Mesodermal cell (in vitro differentiated cells): ENCODE measurements at regions not wholly inside any gene's neighbourhood (a gene's known extent, or its start where the extent isn't known, plus 50 kb on each side); places are given as distances from the start of the nearest gene placed in this dataset.
"Not testable (repeated sequence)": the region's sequence is repeated elsewhere in the genome, so short reads cannot be mapped to it uniquely, and the experiment has no call there.

Experiments
- H3K27ac ChIP-seq: 2 replicates; pipeline ENCODE4 v1.7.0; 2013; ENCODE audit warnings: mild to moderate bottlenecking, low read depth, low read length, moderate library complexity; ENCODE audit not compliant: severe bottlenecking
- H3K36me3 ChIP-seq: 2 replicates; pipeline ENCODE4 v1.7.1; 2013; ENCODE audit warnings: mild to moderate bottlenecking, low read length, moderate library complexity; ENCODE audit not compliant: control insufficient read depth, insufficient read depth
- H3K4me1 ChIP-seq: one replicate; pipeline ENCODE4 v1.7.1; 2013; ENCODE audit warnings: mild to moderate bottlenecking, low read length; ENCODE audit not compliant: insufficient read depth, control insufficient read depth, poor library complexity, severe bottlenecking
- H3K4me3 ChIP-seq: 2 replicates; pipeline ENCODE4 v1.7.0; 2013; ENCODE audit warnings: low read length, control low read depth, mild to moderate bottlenecking; ENCODE audit not compliant: insufficient read depth, poor library complexity, severe bottlenecking; ENCODE audit errors: extremely low read depth
- H3K9me3 ChIP-seq: 2 replicates; pipeline ENCODE4 v1.7.1; 2013; ENCODE audit warnings: mild to moderate bottlenecking, low read length, moderate library complexity; ENCODE audit not compliant: control insufficient read depth
- WGBS, 2 experiments: methylation state at CpG; one replicate each; pipeline ENCODE4 v1.1.5; 2013; ENCODE audit warnings: missing lambda C conversion rate in 2 of 2; ENCODE audit not compliant: insufficient coverage in 2 of 2; 5-methylcytosine and 5-hydroxymethylcytosine counted together

DNA sequence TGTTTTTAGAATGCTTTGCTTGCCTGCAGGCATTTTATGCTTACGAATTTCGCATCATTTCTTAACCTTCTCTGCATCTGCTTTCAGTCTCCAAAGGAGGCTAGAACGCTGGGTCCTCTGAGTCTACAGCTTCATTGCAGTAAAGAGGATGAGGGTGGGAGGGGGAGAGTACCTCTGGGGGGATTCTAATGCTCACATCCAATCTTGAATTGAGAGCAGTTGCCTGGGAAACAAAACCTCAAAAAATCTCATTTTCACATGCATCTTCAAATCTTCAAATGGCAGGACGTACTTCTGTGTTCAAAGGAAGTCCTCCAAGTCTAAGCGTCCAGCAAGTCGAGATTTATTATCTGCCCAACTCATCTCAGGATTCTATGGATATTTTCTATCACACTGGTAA is 100.7 kb upstream of the PRKCQ start:
- H3K36me3 ChIP-seq, result no peaks in the 10 kb centered on the region
- H3K9me3 ChIP-seq, result no peaks in the 10 kb centered on the region
- H3K4me1 ChIP-seq, result no peaks in the 10 kb centered on the region
- 70 to 79% methylated on average over 2 to 4 of the region's 6 CpGs for WGBS, 2 experiments
- H3K4me3 ChIP-seq, result no peak overlapping the region
- H3K27ac ChIP-seq, result no peak overlapping the region

DNA sequence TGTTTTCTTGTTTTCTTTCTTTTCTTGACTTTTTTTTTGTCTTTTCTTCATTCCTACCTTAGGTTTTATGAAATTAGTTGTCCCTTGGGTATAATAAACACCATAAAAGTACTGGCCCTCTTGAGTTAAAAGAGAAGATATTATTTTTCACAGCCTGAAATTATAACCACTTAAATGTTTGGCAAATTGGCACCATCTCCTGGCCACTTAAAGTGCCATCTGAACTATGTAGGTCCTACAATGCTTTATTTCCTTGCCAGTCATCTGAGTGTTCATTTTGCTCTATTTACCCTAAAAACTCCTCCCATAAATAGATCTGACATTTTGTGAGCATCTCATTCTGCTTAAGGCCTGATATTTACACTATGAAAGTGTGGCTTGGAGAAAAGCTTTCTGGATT is 98.9 kb upstream of the PRKCQ start:
- Histone ChIP-seq H3K36me3 (no peaks in the 10 kb centered on the region), H3K27ac (no peak overlapping the region), H3K9me3 (no peaks in the 10 kb centered on the region), H3K4me3 (no peak overlapping the region), H3K4me1 (no peaks in the 10 kb centered on the region)

- 5 to 8% methylated on average over 4 to 5 of the region's 9 CpGs for WGBS, 2 experiments
- H3K4me1 ChIP-seq, result no peaks in the 10 kb centered on the region
- no peak overlapping the region for H3K4me3 ChIP-seq
- H3K9me3 ChIP-seq, result no peaks in the 10 kb centered on the region
- H3K36me3 ChIP-seq, result no peaks in the 10 kb centered on the region
- H3K27ac ChIP-seq, result no peak overlapping the region
Observed at GRCh38 chr10:6678211-6678803, 98.2 kb upstream of the PRKCQ start.

- not testable (repeated sequence) for H3K9me3 ChIP-seq, H3K36me3 ChIP-seq, H3K4me1 ChIP-seq, H3K4me3 ChIP-seq, H3K27ac ChIP-seq
- 83% methylated on average over 3 of the region's 5 CpGs; no CpG with 5 or more reads in 1 of the 2 experiments for WGBS, 2 experiments
Observed at GRCh38 chr10:6677129-6677528, 97.1 kb upstream of the PRKCQ start.

DNA sequence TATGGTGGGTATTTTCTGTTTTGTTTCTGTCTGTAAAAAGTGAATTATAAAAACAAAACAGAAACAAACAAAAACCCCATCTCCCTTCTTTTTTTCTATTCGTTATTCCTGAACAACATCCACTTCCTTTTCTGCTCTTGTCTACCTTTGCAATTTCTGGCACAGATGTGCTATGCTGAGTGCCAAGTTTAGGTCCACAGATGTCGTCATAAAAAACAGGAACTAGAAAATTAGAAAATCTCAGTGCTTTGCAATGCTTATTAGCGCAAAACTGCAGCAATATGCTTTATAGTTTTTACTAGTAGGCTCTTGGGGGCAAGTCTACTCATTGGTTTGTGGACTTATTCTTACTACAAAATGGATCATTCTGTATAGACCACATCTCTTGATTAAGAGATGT is 94.2 kb upstream of the PRKCQ start:
- no peaks in the 10 kb centered on the region for H3K9me3 ChIP-seq
- H3K27ac ChIP-seq, result no peak overlapping the region
- WGBS, 2 experiments, result 80% methylated on average over 1 of the region's 3 CpGs; no CpG with 5 or more reads in 1 of the 2 experiments
- no peak overlapping the region for H3K4me3 ChIP-seq
- H3K36me3 ChIP-seq, result no peaks in the 10 kb centered on the region
- H3K4me1 ChIP-seq, result no peaks in the 10 kb centered on the region

DNA sequence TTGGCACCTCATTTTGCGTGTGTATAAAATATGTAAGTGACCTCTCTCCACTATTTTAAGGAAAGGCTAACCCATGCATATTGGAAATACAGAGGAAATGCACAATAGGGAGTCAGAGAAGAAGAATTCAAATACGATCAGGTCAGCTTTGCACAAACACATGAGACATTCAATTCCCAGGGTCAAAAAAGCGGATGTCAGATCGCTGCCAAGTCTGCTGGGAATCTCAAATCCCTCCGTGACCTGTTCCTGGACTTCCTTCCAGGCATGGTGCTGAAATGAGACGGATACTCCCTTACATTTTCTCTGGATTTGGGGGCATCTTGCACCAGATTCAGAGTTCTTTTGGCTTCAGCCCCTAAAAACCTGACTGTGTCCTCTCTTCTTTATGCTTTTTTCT is 91.9 kb upstream of the PRKCQ start:
- H3K4me1 ChIP-seq, result no peaks in the 10 kb centered on the region
- H3K36me3 ChIP-seq, result no peaks in the 10 kb centered on the region
- H3K9me3 ChIP-seq, result no peaks in the 10 kb centered on the region
- H3K27ac ChIP-seq, result no peak overlapping the region
- WGBS, 2 experiments, result 81 to 94% methylated on average over 5 of the region's 6 CpGs
- no peak overlapping the region for H3K4me3 ChIP-seq

- 0 to 35% methylated on average over 2 of the region's 5 CpGs for WGBS, 2 experiments
Observed at GRCh38 chr10:6669269-6669859, 89.3 kb upstream of the PRKCQ start.

GRCh38 chr10:6667679-6668270 is 87.7 kb upstream of the PRKCQ start:
- Histone ChIP-seq H3K4me3 (no peak overlapping the region), H3K4me1 (peaks cover 3% of the 10 kb centered on the region), H3K36me3 (no peaks in the 10 kb centered on the region), H3K9me3 (no peaks in the 10 kb centered on the region), H3K27ac (no peak overlapping the region)
- 44 to 60% methylated on average over 7 of the region's 10 CpGs for WGBS, 2 experiments

More at GRCh38 chr10:6669269-6669859, 89.3 kb upstream of the PRKCQ start:
- H3K4me1 ChIP-seq, result peaks cover 3% of the 10 kb centered on the region
- H3K4me3 ChIP-seq, result no peak overlapping the region
- no peaks in the 10 kb centered on the region for H3K36me3 ChIP-seq
- no peak overlapping the region for H3K27ac ChIP-seq
- no peaks in the 10 kb centered on the region for H3K9me3 ChIP-seq

DNA sequence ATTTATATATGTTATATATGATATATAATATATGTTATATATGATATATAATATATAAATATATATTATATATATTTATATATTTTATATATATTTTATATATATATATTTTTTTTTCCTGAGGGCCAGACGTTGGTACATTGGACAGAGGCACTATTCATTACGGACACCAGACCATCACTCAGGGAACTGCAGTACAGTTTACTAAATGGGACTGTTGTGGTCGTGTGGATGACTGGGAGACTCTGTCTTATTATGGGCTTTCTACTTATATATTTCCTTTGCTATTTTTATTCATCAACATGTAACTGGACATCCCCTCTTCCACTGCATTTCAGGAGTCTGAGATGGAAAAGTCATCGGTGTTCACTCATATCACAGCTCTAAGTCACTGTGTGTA is 87.1 kb upstream of the PRKCQ start:
- no CpG with 5 or more reads among the region's 4 CpGs for WGBS, 2 experiments
- Histone ChIP-seq H3K9me3 (no peaks in the 10 kb centered on the region), H3K4me3 (no peak overlapping the region), H3K36me3 (no peaks in the 10 kb centered on the region), H3K4me1 (peaks cover 3% of the 10 kb centered on the region), H3K27ac (no peak overlapping the region)

- Histone ChIP-seq H3K4me3 (no peak overlapping the region), H3K9me3 (no peaks in the 10 kb centered on the region), H3K4me1 (peaks cover 3% of the 10 kb centered on the region), H3K27ac (no peak overlapping the region), H3K36me3 (no peaks in the 10 kb centered on the region)
- 60 to 67% methylated on average over 1 to 3 of the region's 6 CpGs for WGBS, 2 experiments
Observed at GRCh38 chr10:6665847-6666246, 85.8 kb upstream of the PRKCQ start.

DNA sequence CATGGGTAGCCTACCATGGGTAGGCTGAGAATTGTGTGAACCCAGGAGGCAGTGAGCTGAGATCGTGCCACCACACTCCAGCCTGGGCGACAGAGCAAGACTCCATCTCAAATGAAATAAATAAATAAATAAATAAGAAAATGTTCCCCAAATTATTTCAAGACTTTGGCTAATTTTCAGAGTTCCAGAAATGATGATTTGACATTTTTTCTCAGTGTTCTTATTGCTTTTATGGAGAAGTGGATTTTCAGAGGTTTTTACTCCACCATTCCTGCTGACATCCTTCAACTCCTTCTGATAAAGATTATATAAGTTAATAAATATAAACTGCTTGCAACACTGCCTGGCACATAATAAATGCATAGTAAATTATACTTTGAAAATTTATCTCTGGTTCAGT is 80.4 kb upstream of the PRKCQ start:
- no peak overlapping the region for H3K27ac ChIP-seq
- H3K4me1 ChIP-seq, result peaks cover 5% of the 10 kb centered on the region
- WGBS, 2 experiments, result no CpG with 5 or more reads among the region's 2 CpGs
- H3K9me3 ChIP-seq, result no peaks in the 10 kb centered on the region
- no peaks in the 10 kb centered on the region for H3K36me3 ChIP-seq
- no peak overlapping the region for H3K4me3 ChIP-seq
